H1 (cell line): ENCODE measurements at regions not wholly inside any gene's neighbourhood (a gene's known extent, or its start where the extent isn't known, plus 50 kb on each side); places are given as distances from the start of the nearest gene placed in this dataset.

Experiments used
- CTCF ChIA-PET: fragments of 300-600 bp; sonication (Branson Sonifier 250); formaldehyde crosslinking; loops from one replicate; lab custom pipeline; 2021; ENCODE audit not compliant: partially characterized antibody; lab: Charles Lee
- POLR2A ChIA-PET: fragments of 300-600 bp; sonication (Branson Sonifier 250); formaldehyde crosslinking; loops from one replicate; lab custom pipeline; 2021; ENCODE audit warnings: inconsistent platforms; ENCODE audit not compliant: partially characterized antibody; lab: Charles Lee
- DNase-seq, 2 experiments: peaks; one replicate each; pipeline versions ENCODE4 v3.0.0 to v3.0.0-alpha.2; 2010 to 2022; ENCODE audit warnings: low spot score in 2 of 2, low read depth in 1 of 2, mixed read lengths in 1 of 2
- FAIRE-seq: peaks from 2 replicates; lab custom pipeline; 2011; peaks lifted over from hg19 to GRCh38; lab: Jason Lieb, UNC
- H2AFZ ChIP-seq: 2 replicates; pipeline ENCODE4 v1.8.1; 2012; ENCODE audit warnings: low read length, inconsistent platforms
- H2AK5ac ChIP-seq: 2 replicates; pipeline ENCODE4 v1.6.1; 2013; ENCODE audit warnings: low read depth, low read length
- H2BK120ac ChIP-seq: replicated peaks from 2 replicates; pipeline ENCODE3; 2013; ENCODE audit warnings: low read depth, low read length, inconsistent platforms
- H2BK12ac ChIP-seq: 2 replicates; pipeline ENCODE4 v1.6.1; 2013; ENCODE audit warnings: low read depth, low read length
- H2BK15ac ChIP-seq: 2 replicates; pipeline ENCODE4 v1.6.1; 2013; ENCODE audit warnings: low read length
- H2BK20ac ChIP-seq: 2 replicates; pipeline ENCODE4 v1.6.1; 2013; ENCODE audit warnings: low read length
- H2BK5ac ChIP-seq: 2 replicates; pipeline ENCODE4 v1.6.1; 2013; ENCODE audit warnings: low read depth, low read length
- H3K14ac ChIP-seq: 2 replicates; pipeline ENCODE4 v1.6.1; 2013; ENCODE audit warnings: inconsistent platforms; ENCODE audit not compliant: insufficient read length
- H3K18ac ChIP-seq: 2 replicates; pipeline ENCODE4 v1.6.1; 2013; ENCODE audit warnings: low read length; ENCODE audit errors: extremely low read depth
- H3K23ac ChIP-seq: 2 replicates; pipeline ENCODE4 v1.6.1; 2013; ENCODE audit warnings: inconsistent platforms; ENCODE audit not compliant: insufficient read length
- H3K23me2 ChIP-seq: 2 replicates; pipeline ENCODE4 v1.6.1; 2013; ENCODE audit warnings: low read depth, low read length
- H3K27ac ChIP-seq: 2 replicates; pipeline ENCODE4 v1.6.1; 2011; ENCODE audit warnings: low read depth, low read length, inconsistent platforms
- H3K27me3 ChIP-seq, 4 experiments: replicated peaks in 1 of 4; 1 replicate in 1 of 4; 2 replicates in 3 of 4; pipeline versions ENCODE4 v1.6.1 to v1.8.1; 2011 to 2013; ENCODE audit warnings: low read length in 3 of 4, mild to moderate bottlenecking in 3 of 4, inconsistent platforms in 2 of 4, mixed read lengths in 2 of 4, moderate library complexity in 1 of 4; ENCODE audit not compliant: control insufficient read depth in 3 of 4, insufficient read depth in 3 of 4; ENCODE audit errors: extremely low read depth in 1 of 4
- H3K36me3 ChIP-seq, 4 experiments: 2 replicates each; pipeline versions ENCODE4 v1.6.1 to v1.8.1; 2011 to 2013; ENCODE audit warnings: mild to moderate bottlenecking in 4 of 4, low read length in 3 of 4, moderate library complexity in 2 of 4, control low read depth in 1 of 4, inconsistent platforms in 1 of 4; ENCODE audit not compliant: insufficient read depth in 4 of 4, control insufficient read depth in 2 of 4
- H3K4ac ChIP-seq: replicated peaks from 2 replicates; pipeline ENCODE3; 2013; ENCODE audit warnings: low read length, low read depth, mixed read lengths, inconsistent platforms; ENCODE audit not compliant: insufficient read length
- H3K4me1 ChIP-seq, 4 experiments: replicated peaks in 1 of 4; 1 replicate in 1 of 4; 2 replicates in 3 of 4; pipeline versions ENCODE4 v1.6.1 to v1.8.1; 2011 to 2013; ENCODE audit warnings: low read length in 3 of 4, inconsistent platforms in 2 of 4, mixed read lengths in 1 of 4; ENCODE audit not compliant: insufficient read depth in 4 of 4, control insufficient read depth in 3 of 4
- H3K4me2 ChIP-seq, 2 experiments: 2 replicates each; pipeline versions ENCODE4 v1.6.1 to v1.8.1; 2011 to 2013; ENCODE audit warnings: low read depth in 2 of 2, low read length in 2 of 2, control low read depth in 1 of 2, inconsistent platforms in 1 of 2, mild to moderate bottlenecking in 1 of 2; ENCODE audit not compliant: insufficient read depth in 1 of 2
- H3K4me3 ChIP-seq, 4 experiments: fragments of 200-600, 300-600 bp in 1 of 4; sonication (generic), shearing (Covaris generic), sonication (Bioruptor Twin) in 1 of 4; 2 replicates each; pipeline versions ENCODE4 v1.5.1 to v1.8.1; 2011 to 2016; ENCODE audit warnings: low read length in 4 of 4, low read depth in 3 of 4, control low read depth in 2 of 4, inconsistent platforms in 2 of 4, mild to moderate bottlenecking in 2 of 4, mixed read lengths in 1 of 4, moderate library complexity in 1 of 4; ENCODE audit not compliant: insufficient read depth in 2 of 4; ENCODE audit errors: extremely low read depth in 1 of 4
- H3K56ac ChIP-seq: replicated peaks from 2 replicates; pipeline ENCODE3; 2013; ENCODE audit warnings: low read depth, mild to moderate bottlenecking, mixed read lengths, low read length, inconsistent platforms; ENCODE audit not compliant: insufficient read length
- H3K79me1 ChIP-seq: 2 replicates; pipeline ENCODE4 v1.6.1; 2013; ENCODE audit warnings: low read depth, low read length, control low read depth
- H3K79me2 ChIP-seq, 2 experiments: 2 replicates each; pipeline versions ENCODE4 v1.6.1 to v1.8.1; 2012 to 2013; ENCODE audit warnings: low read length in 2 of 2, mild to moderate bottlenecking in 2 of 2, inconsistent platforms in 1 of 2; ENCODE audit not compliant: insufficient read depth in 2 of 2, control insufficient read depth in 1 of 2
- H3K9ac ChIP-seq, 4 experiments: replicated peaks in 1 of 4; 1 replicate in 1 of 4; 2 replicates in 3 of 4; pipeline versions ENCODE4 v1.6.1 to v1.8.1; 2011 to 2013; ENCODE audit warnings: low read depth in 3 of 4, low read length in 3 of 4, control low read depth in 2 of 4, mild to moderate bottlenecking in 2 of 4, moderate library complexity in 2 of 4, inconsistent platforms in 1 of 4; ENCODE audit errors: extremely low read depth in 1 of 4
- H3K9me3 ChIP-seq, 2 experiments: 2 replicates each; pipeline versions ENCODE4 v1.6.1 to v1.8.1; 2012 to 2013; ENCODE audit warnings: mild to moderate bottlenecking in 2 of 2, moderate library complexity in 2 of 2, control low read depth in 1 of 2, inconsistent platforms in 1 of 2, low read depth in 1 of 2, low read length in 1 of 2, mixed read lengths in 1 of 2; ENCODE audit not compliant: insufficient read depth in 2 of 2
- H4K20me1 ChIP-seq, 2 experiments: replicated peaks in 1 of 2; 2 replicates each; pipeline versions ENCODE3 to v1.8.1; 2011 to 2013; ENCODE audit warnings: inconsistent platforms in 2 of 2, low read length in 2 of 2, mild to moderate bottlenecking in 1 of 2; ENCODE audit not compliant: insufficient read depth in 2 of 2, control insufficient read depth in 1 of 2
- H4K5ac ChIP-seq: 2 replicates; pipeline ENCODE4 v1.6.1; 2013; ENCODE audit warnings: low read length, low read depth, mixed read lengths, inconsistent platforms; ENCODE audit not compliant: insufficient read length
- H4K8ac ChIP-seq: 2 replicates; pipeline ENCODE4 v1.8.0; 2013; ENCODE audit warnings: mild to moderate bottlenecking, moderate library complexity, low read length, inconsistent platforms; ENCODE audit not compliant: insufficient read depth; ENCODE audit errors: extremely low read depth
- H4K91ac ChIP-seq: replicated peaks from 2 replicates; pipeline ENCODE3; 2013; ENCODE audit warnings: low read length, mixed read lengths, inconsistent platforms; ENCODE audit not compliant: insufficient read length
- SIRT6 ChIP-seq: IDR thresholded peaks from one replicate; pipeline ENCODE4 v1.7.1; 2012; ENCODE audit warnings: low read length, inconsistent platforms
- WGBS, 2 experiments: shearing (Covaris generic) in 1 of 2; methylation state at CpG; one replicate each; pipeline versions ENCODE4 v1.1.6 to v1.1.7; 2013 to 2015; ENCODE audit warnings: low lambda C conversion rate in 2 of 2, mixed read lengths in 2 of 2, inconsistent platforms in 1 of 2, low coverage in 1 of 2, missing lambda C conversion rate in 1 of 2; ENCODE audit not compliant: insufficient replicate concordance in 2 of 2, insufficient coverage in 1 of 2, insufficient read length in 1 of 2; ENCODE audit errors: extremely low coverage in 1 of 2, missing lambda C conversion rate in 1 of 2; 5-methylcytosine and 5-hydroxymethylcytosine counted together

DNA sequence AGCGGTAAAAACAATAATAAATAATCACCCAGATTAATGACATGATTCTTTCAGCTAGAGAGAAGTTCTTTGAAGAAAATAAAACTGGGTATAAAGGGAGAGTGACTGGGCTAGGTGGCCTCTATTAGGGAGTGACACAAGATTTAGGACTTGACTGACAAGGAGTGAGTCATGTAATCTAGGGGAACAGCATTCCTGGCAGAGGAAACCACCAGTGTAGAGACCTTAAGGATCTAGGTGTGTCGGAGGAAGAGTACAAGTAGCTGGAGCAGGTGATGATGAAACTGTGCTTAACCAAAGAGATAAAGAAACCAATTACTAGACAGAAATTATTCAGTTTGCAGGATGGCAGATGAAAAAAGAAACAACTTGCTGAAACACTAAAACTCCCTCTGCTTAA is 248.0 kb downstream of the RFC3 start:
- H3K9ac ChIP-seq: no peak overlapping the region
- H2AK5ac ChIP-seq: no peak overlapping the region
- no peaks in the 10 kb centered on the region for H4K20me1 ChIP-seq
- no peaks in the 10 kb centered on the region for H3K9me3 ChIP-seq
- H4K91ac ChIP-seq: no peak overlapping the region
- H3K23ac ChIP-seq: no peak overlapping the region
- H3K23me2 ChIP-seq: no peaks in the 10 kb centered on the region
- DNase-seq (no peak), FAIRE-seq (no peak)
- H3K4ac ChIP-seq: no peak overlapping the region
- no peak overlapping the region for H2AFZ ChIP-seq
- no peak overlapping the region for H3K14ac ChIP-seq
- ChIA-PET POLR2A (interaction anchor here (1.2 kb wide), 1 partner anchor 117 kb away, joined by 3 read pairs; no protein-coding TSS in a partner anchor), CTCF (interaction anchor here (1.0 kb wide), 1 partner anchor 12 kb away, joined by 3 read pairs; no protein-coding TSS in a partner anchor)
- H2BK20ac ChIP-seq: no peak overlapping the region
- H3K4me2 ChIP-seq: no peak overlapping the region
- H2BK15ac ChIP-seq: no peak overlapping the region
- H4K5ac ChIP-seq: no peak overlapping the region
- H3K27me3 ChIP-seq: no peaks in the 10 kb centered on the region
- H3K27ac ChIP-seq: no peak overlapping the region
- 84% methylated on average over 2 of the region's 2 CpGs; no CpG with 5 or more reads in 1 of the 2 experiments for WGBS, 2 experiments
- H2BK5ac ChIP-seq: no peak overlapping the region
- H2BK12ac ChIP-seq: no peak overlapping the region
- H3K4me3 ChIP-seq: no peak overlapping the region
- H3K36me3 ChIP-seq: no peaks in the 10 kb centered on the region
- H3K56ac ChIP-seq: no peak overlapping the region
- H4K8ac ChIP-seq: no peak overlapping the region
- no peaks in the 10 kb centered on the region for H3K79me1 ChIP-seq
- no peak overlapping the region for H2BK120ac ChIP-seq
- no peak overlapping the region for H3K18ac ChIP-seq
- no peaks in the 10 kb centered on the region for H3K4me1 ChIP-seq
- no peaks in the 10 kb centered on the region for H3K79me2 ChIP-seq
- no peak for TF ChIP-seq SIRT6
